ENCODE measurements at regions not wholly inside any gene's neighbourhood (a gene's known extent, or its start where the extent isn't known, plus 50 kb on each side); places are given as distances from the start of the nearest gene placed in this dataset.
A peak's percentile ranks its signal among the peaks of the same experiment; 100 is the strongest.
"Not testable (repeated sequence)": the region's sequence is repeated elsewhere in the genome, so short reads cannot be mapped to it uniquely, and the experiment has no call there.

- DNase-seq, result no peak
- intact Hi-C loops (cut with DNase I), result no loop called here
These were observed 107.8 kb upstream of the CHORDC1 start for GRCh38 chr11:90330632-90331031.

- intact Hi-C loops (cut with DNase I), result no loop called here
- DNase-seq, result no peak
These were observed 106.2 kb upstream of the CHORDC1 start for GRCh38 chr11:90329043-90329442.

- intact Hi-C loops (cut with DNase I), result no loop called here
- no peak for DNase-seq
These were observed 103.8 kb upstream of the CHORDC1 start for GRCh38 chr11:90326647-90327046.

- no peak for DNase-seq
- intact Hi-C loops (cut with DNase I), result no loop called here
These were observed 100.4 kb upstream of the CHORDC1 start for GRCh38 chr11:90323289-90323688.

GRCh38 chr11:90321018-90321417 is 98.2 kb upstream of the CHORDC1 start:
- intact Hi-C loops (cut with DNase I), result no loop called here
- DNase-seq, result no peak

GRCh38 chr11:90318651-90319050 is 95.8 kb upstream of the CHORDC1 start:
- intact Hi-C loops (cut with DNase I), result no loop called here
- DNase-seq, result no peak

GRCh38 chr11:90310210-90310609 is 87.4 kb upstream of the CHORDC1 start:
- no peak for DNase-seq
- intact Hi-C loops (cut with DNase I), result no loop called here

GRCh38 chr11:90309693-90310092 is 86.8 kb upstream of the CHORDC1 start:
- intact Hi-C loops (cut with DNase I), result no loop called here
- DNase-seq, result no peak

GRCh38 chr11:90294526-90294925 is 71.7 kb upstream of the CHORDC1 start:
- intact Hi-C loops (cut with DNase I), result no loop called here
- no peak for DNase-seq

- intact Hi-C loops (cut with DNase I), result no loop called here
- no peak for DNase-seq
These were observed 71.2 kb upstream of the CHORDC1 start for GRCh38 chr11:90294091-90294490.

- peak in 1 of 42 donors; percentile 6 for DNase-seq
- intact Hi-C loops (cut with DNase I), result no loop called here
These were observed 65.5 kb upstream of the CHORDC1 start for GRCh38 chr11:90288212-90288821.

- intact Hi-C loops (cut with DNase I), result no loop called here
- DNase-seq, result no peak
These were observed 63.8 kb upstream of the CHORDC1 start for GRCh38 chr11:90286640-90287039.

- DNase-seq, result no peak
- intact Hi-C loops (cut with DNase I), result no loop called here
These were observed 61.3 kb upstream of the CHORDC1 start for GRCh38 chr11:90284171-90284570.

- DNase-seq; intact Hi-C loops (cut with DNase I): not testable (repeated sequence)
These were observed 59.8 kb upstream of the CHORDC1 start for GRCh38 chr11:90282551-90283071.

- no peak for DNase-seq
- intact Hi-C loops (cut with DNase I), result no loop called here
These were observed 51.5 kb upstream of the CHORDC1 start for GRCh38 chr11:90274362-90274761.

Data from head of caudate nucleus (tissue), 42 donors.